ENCODE measurements at regions not wholly inside any gene's neighbourhood (a gene's known extent, or its start where the extent isn't known, plus 50 kb on each side); places are given as distances from the start of the nearest gene placed in this dataset.

DNA sequence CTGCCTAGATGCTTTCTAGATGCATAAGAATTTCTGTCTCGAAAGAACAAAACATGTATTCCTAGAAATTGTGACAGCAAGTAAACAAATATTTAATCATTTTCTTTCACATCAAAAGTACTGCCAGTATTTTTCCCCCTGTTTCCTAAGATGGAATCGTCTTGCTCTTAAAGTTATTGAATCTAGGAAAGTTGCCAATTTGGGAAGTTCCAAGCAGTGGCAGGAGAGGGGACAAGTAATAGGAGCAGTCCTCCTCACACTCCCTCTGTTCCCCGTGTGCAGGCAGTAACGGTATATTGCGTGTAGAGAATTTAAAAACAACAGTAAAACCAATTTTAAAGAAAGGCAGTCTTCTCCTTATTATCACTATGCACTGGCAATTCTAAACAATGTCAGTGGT lies 619.8 kb downstream of the TBL1XR1 start:
- H3K9me3 ChIP-seq (ENCODE audit: low read length): no peaks in the 10 kb centered on the region
- H3K27ac ChIP-seq (ENCODE audit: low read depth, low read length): no peak overlapping the region
- H3K27me3 ChIP-seq (ENCODE audit: control insufficient read depth in 1 of 2, insufficient read depth in 2 of 2, low read length in 2 of 2): no peaks in the 10 kb centered on the region
- no peak overlapping the region for H3K9ac ChIP-seq (ENCODE audit: low read length)
- H3K4me1 ChIP-seq (ENCODE audit: insufficient read depth, low read length): peaks cover 4% of the 10 kb centered on the region
- H3K36me3 ChIP-seq (ENCODE audit: insufficient read depth, low read length): no peaks in the 10 kb centered on the region
- H3K4me3 ChIP-seq (ENCODE audit: low read depth in 1 of 2, low read length in 2 of 2): no peak overlapping the region

DNA sequence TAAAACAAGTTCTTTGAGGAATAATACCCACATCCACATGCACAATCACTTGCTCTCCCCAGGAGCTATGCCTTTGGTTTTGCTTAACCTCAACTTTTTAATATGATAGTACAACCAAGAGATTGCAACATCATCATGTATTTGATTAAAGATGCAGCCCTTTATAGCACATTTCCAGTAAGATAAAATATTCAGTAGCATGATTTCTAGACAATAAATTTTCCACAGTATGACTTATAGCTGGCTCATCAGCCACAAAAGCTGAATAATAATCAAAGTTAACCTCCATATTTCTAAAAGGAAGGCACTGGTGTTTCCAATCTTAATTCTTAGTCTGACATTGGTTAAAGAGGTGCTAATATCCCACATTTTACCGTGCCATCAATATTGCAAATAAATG lies 622.5 kb downstream of the TBL1XR1 start:
- Histone ChIP-seq H3K9ac (ENCODE audit: low read length) (no peak overlapping the region), H3K27ac (ENCODE audit: low read depth, low read length) (no peak overlapping the region), H3K9me3 (ENCODE audit: low read length) (no peaks in the 10 kb centered on the region), H3K4me3 (ENCODE audit: low read depth in 1 of 2, low read length in 2 of 2) (no peak overlapping the region), H3K4me1 (ENCODE audit: insufficient read depth, low read length) (peaks cover 4% of the 10 kb centered on the region), H3K36me3 (ENCODE audit: insufficient read depth, low read length) (no peaks in the 10 kb centered on the region), H3K27me3 (ENCODE audit: control insufficient read depth in 1 of 2, insufficient read depth in 2 of 2, low read length in 2 of 2) (no peaks in the 10 kb centered on the region)

- Histone ChIP-seq H3K36me3 (ENCODE audit: insufficient read depth, low read length) (no peaks in the 10 kb centered on the region), H3K4me3 (ENCODE audit: low read depth in 1 of 2, low read length in 2 of 2) (no peak overlapping the region), H3K27ac (ENCODE audit: low read depth, low read length) (no peak overlapping the region), H3K9me3 (ENCODE audit: low read length) (no peaks in the 10 kb centered on the region), H3K4me1 (ENCODE audit: insufficient read depth, low read length) (peaks cover 6% of the 10 kb centered on the region), H3K9ac (ENCODE audit: low read length) (no peak overlapping the region), H3K27me3 (ENCODE audit: control insufficient read depth in 1 of 2, insufficient read depth in 2 of 2, low read length in 2 of 2) (no peaks in the 10 kb centered on the region)
Observed at GRCh38 chr3:176571926-176572325, 625.4 kb downstream of the TBL1XR1 start.

- peaks cover 4% of the 10 kb centered on the region for H3K4me1 ChIP-seq (ENCODE audit: insufficient read depth, low read length)
- H3K36me3 ChIP-seq (ENCODE audit: insufficient read depth, low read length): no peaks in the 10 kb centered on the region
- no peak overlapping the region for H3K9ac ChIP-seq (ENCODE audit: low read length)
- no peaks in the 10 kb centered on the region for H3K9me3 ChIP-seq (ENCODE audit: low read length)
- H3K27ac ChIP-seq (ENCODE audit: low read depth, low read length): no peak overlapping the region
- no peak overlapping the region for H3K4me3 ChIP-seq (ENCODE audit: low read depth in 1 of 2, low read length in 2 of 2)
- no peaks in the 10 kb centered on the region for H3K27me3 ChIP-seq (ENCODE audit: control insufficient read depth in 1 of 2, insufficient read depth in 2 of 2, low read length in 2 of 2)
Observed at GRCh38 chr3:176570992-176571391, 626.3 kb downstream of the TBL1XR1 start.

DNA sequence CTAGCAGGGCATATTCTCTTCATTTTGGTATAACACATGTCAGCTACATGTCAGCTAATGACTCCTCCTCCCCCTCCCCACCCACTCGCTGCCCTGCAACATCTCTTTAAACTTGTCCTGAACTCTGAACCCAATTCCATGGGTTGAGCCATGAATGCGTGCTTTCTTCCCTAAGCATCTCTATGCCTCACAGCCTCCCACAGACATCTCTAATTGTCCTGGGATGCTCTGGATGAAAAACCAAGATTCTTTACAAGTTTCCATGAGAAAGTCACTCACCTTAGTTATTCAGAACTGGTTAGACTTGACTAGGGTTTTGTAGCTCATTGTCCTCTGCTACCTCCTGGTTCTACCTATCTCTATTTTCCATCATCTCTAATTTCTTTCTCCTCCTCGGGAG lies 629.1 kb downstream of the TBL1XR1 start:
- Histone ChIP-seq H3K9ac (ENCODE audit: low read length) (no peak overlapping the region), H3K9me3 (ENCODE audit: low read length) (no peaks in the 10 kb centered on the region), H3K4me1 (ENCODE audit: insufficient read depth, low read length) (peaks cover 4% of the 10 kb centered on the region), H3K4me3 (ENCODE audit: low read depth in 1 of 2, low read length in 2 of 2) (no peak overlapping the region), H3K27ac (ENCODE audit: low read depth, low read length) (no peak overlapping the region), H3K27me3 (ENCODE audit: control insufficient read depth in 1 of 2, insufficient read depth in 2 of 2, low read length in 2 of 2) (no peaks in the 10 kb centered on the region), H3K36me3 (ENCODE audit: insufficient read depth, low read length) (no peaks in the 10 kb centered on the region)

GRCh38 chr3:176566757-176567156 lies 630.5 kb downstream of the TBL1XR1 start:
- no peaks in the 10 kb centered on the region for H3K9me3 ChIP-seq (ENCODE audit: low read length)
- no peak overlapping the region for H3K9ac ChIP-seq (ENCODE audit: low read length)
- no peak overlapping the region for H3K27ac ChIP-seq (ENCODE audit: low read depth, low read length)

GRCh38 chr3:176562331-176562730 lies 635.0 kb downstream of the TBL1XR1 start:
- no peak overlapping the region for H3K9ac ChIP-seq (ENCODE audit: low read length)
- no peak overlapping the region for H3K4me3 ChIP-seq (ENCODE audit: low read depth in 1 of 2, low read length in 2 of 2)
- peaks cover 3% of the 10 kb centered on the region for H3K4me1 ChIP-seq (ENCODE audit: insufficient read depth, low read length)
- no peaks in the 10 kb centered on the region for H3K9me3 ChIP-seq (ENCODE audit: low read length)
- H3K27me3 ChIP-seq (ENCODE audit: control insufficient read depth in 1 of 2, insufficient read depth in 2 of 2, low read length in 2 of 2): no peaks in the 10 kb centered on the region
- no peak overlapping the region for H3K27ac ChIP-seq (ENCODE audit: low read depth, low read length)
- H3K36me3 ChIP-seq (ENCODE audit: insufficient read depth, low read length): no peaks in the 10 kb centered on the region

More at GRCh38 chr3:176566757-176567156, 630.5 kb downstream of the TBL1XR1 start:
- H3K4me1 ChIP-seq (ENCODE audit: insufficient read depth, low read length): peaks cover 4% of the 10 kb centered on the region
- no peaks in the 10 kb centered on the region for H3K36me3 ChIP-seq (ENCODE audit: insufficient read depth, low read length)
- H3K27me3 ChIP-seq (ENCODE audit: control insufficient read depth in 1 of 2, insufficient read depth in 2 of 2, low read length in 2 of 2): no peaks in the 10 kb centered on the region
- H3K4me3 ChIP-seq (ENCODE audit: low read depth in 1 of 2, low read length in 2 of 2): no peak overlapping the region

- Histone ChIP-seq H3K27me3 (ENCODE audit: control insufficient read depth in 1 of 2, insufficient read depth in 2 of 2, low read length in 2 of 2) (no peaks in the 10 kb centered on the region), H3K4me1 (ENCODE audit: insufficient read depth, low read length) (no peaks in the 10 kb centered on the region), H3K27ac (ENCODE audit: low read depth, low read length) (no peak overlapping the region), H3K4me3 (ENCODE audit: low read depth in 1 of 2, low read length in 2 of 2) (no peak overlapping the region), H3K9ac (ENCODE audit: low read length) (no peak overlapping the region), H3K9me3 (ENCODE audit: low read length) (no peaks in the 10 kb centered on the region), H3K36me3 (ENCODE audit: insufficient read depth, low read length) (no peaks in the 10 kb centered on the region)
Observed at GRCh38 chr3:176561826-176562225, 635.5 kb downstream of the TBL1XR1 start.

DNA sequence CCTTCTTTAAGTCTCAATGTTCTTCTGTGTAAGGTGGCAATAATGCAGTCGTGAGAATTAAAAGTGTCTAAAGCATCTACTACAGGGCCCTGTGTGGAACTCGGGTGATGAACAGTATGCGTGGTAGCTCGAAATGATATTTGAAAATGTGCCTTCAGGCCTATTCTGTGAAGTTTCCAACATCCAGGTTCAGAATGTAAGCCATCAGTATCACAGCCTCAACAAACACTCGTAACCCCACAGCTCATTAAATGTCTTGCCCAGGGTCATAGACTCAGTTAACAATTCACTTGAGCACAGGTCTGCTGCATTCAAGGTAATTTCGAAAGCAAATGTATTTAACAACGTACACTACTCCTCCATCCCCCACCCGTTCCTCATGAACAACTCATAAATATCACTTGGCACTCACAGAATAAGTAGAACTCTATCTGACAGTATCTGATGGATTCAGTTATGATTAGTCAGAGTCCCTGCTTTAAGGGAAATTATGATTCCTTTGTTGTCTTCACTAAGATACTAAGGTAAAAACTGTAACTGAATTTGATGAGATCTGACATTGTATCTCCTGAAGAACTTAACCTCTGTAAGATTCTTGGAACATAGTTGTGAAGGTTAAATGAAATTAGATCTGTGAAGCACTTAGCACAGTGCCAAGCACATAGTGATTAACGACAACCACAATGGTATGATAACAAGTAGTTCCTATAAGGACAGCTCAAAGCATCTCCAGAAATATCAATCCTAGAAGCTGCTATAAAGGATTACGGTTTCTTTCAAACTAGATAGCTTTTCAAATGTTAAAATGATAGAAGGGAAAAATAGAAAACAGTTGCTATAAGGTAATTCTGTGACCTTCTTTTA lies 642.3 kb downstream of the TBL1XR1 start:
- Histone ChIP-seq H3K27ac (ENCODE audit: low read depth, low read length) (no peak overlapping the region), H3K9ac (ENCODE audit: low read length) (no peak overlapping the region), H3K27me3 (ENCODE audit: control insufficient read depth in 1 of 2, insufficient read depth in 2 of 2, low read length in 2 of 2) (no peaks in the 10 kb centered on the region), H3K36me3 (ENCODE audit: insufficient read depth, low read length) (no peaks in the 10 kb centered on the region), H3K4me1 (ENCODE audit: insufficient read depth, low read length) (no peaks in the 10 kb centered on the region), H3K9me3 (ENCODE audit: low read length) (no peaks in the 10 kb centered on the region), H3K4me3 (ENCODE audit: low read depth in 1 of 2, low read length in 2 of 2) (no peak overlapping the region)

GRCh38 chr3:176554264-176554663 lies 643.0 kb downstream of the TBL1XR1 start:
- Histone ChIP-seq H3K9ac (ENCODE audit: low read length) (no peak overlapping the region), H3K27ac (ENCODE audit: low read depth, low read length) (no peak overlapping the region), H3K9me3 (ENCODE audit: low read length) (no peaks in the 10 kb centered on the region), H3K4me3 (ENCODE audit: low read depth in 1 of 2, low read length in 2 of 2) (no peak overlapping the region), H3K36me3 (ENCODE audit: insufficient read depth, low read length) (no peaks in the 10 kb centered on the region), H3K4me1 (ENCODE audit: insufficient read depth, low read length) (no peaks in the 10 kb centered on the region), H3K27me3 (ENCODE audit: control insufficient read depth in 1 of 2, insufficient read depth in 2 of 2, low read length in 2 of 2) (no peaks in the 10 kb centered on the region)

GRCh38 chr3:176526942-176527341 lies 670.3 kb downstream of the TBL1XR1 start:
- Histone ChIP-seq H3K9ac (ENCODE audit: low read length) (no peak overlapping the region), H3K4me1 (ENCODE audit: insufficient read depth, low read length) (peaks cover 5% of the 10 kb centered on the region), H3K4me3 (ENCODE audit: low read depth in 1 of 2, low read length in 2 of 2) (no peak overlapping the region), H3K27me3 (ENCODE audit: control insufficient read depth in 1 of 2, insufficient read depth in 2 of 2, low read length in 2 of 2) (no peaks in the 10 kb centered on the region), H3K27ac (ENCODE audit: low read depth, low read length) (no peak overlapping the region), H3K9me3 (ENCODE audit: low read length) (no peaks in the 10 kb centered on the region), H3K36me3 (ENCODE audit: insufficient read depth, low read length) (no peaks in the 10 kb centered on the region)

DNA sequence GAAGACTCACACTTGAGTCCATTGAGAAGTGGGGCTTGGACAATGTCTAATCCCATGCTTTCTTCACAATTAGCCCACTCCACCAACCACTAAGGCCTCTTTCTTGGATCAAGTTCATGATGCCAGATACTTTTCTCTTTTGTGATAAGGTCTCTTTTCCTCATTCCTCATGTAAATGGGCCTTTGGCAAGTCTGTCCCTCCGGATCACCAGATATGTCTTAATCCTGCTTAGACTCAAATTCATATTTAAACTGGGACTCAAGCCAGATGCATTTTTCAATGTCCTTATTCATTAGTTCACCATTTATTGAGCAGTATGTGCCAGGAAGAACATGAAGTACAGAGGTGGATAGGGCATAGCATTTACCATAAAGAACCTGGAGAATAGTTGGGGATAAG lies 671.1 kb downstream of the TBL1XR1 start:
- Histone ChIP-seq H3K36me3 (ENCODE audit: insufficient read depth, low read length) (no peaks in the 10 kb centered on the region), H3K9me3 (ENCODE audit: low read length) (no peaks in the 10 kb centered on the region), H3K27ac (ENCODE audit: low read depth, low read length) (no peak overlapping the region), H3K4me1 (ENCODE audit: insufficient read depth, low read length) (peaks cover 5% of the 10 kb centered on the region), H3K27me3 (ENCODE audit: control insufficient read depth in 1 of 2, insufficient read depth in 2 of 2, low read length in 2 of 2) (no peaks in the 10 kb centered on the region), H3K4me3 (ENCODE audit: low read depth in 1 of 2, low read length in 2 of 2) (no peak overlapping the region), H3K9ac (ENCODE audit: low read length) (no peak overlapping the region)
